ENCODE measurements at regions not wholly inside any gene's neighbourhood (a gene's known extent, or its start where the extent isn't known, plus 50 kb on each side); places are given as distances from the start of the nearest gene placed in this dataset.

- Histone ChIP-seq H3K27me3 (replicated peaks; ENCODE audit: insufficient read depth) (no peaks in the 10 kb centered on the region), H3K4me3 (no peak overlapping the region), H3K9me3 (no peaks in the 10 kb centered on the region), H3K36me3 (no peaks in the 10 kb centered on the region), H3K4me1 (ENCODE audit: control insufficient read depth in 1 of 2, low read depth in 2 of 2) (peaks cover 0 to 4% of the 10 kb centered on the region in 2 donors), H3K27ac (no peak overlapping the region)
- no peak for TF ChIP-seq CTCF (IDR thresholded peaks at IDR 0.05)
- ATAC-seq (ENCODE audit: insufficient number of reproducible peaks, low FRiP score, low read depth) (no peak), DNase-seq (ENCODE audit: low spot score) (no peak)
Measured at GRCh38 chr7:17689361-17689902, 250.9 kb downstream of the SNX13 start.

GRCh38 chr7:17690030-17690429 is 250.3 kb downstream of the SNX13 start:
- Histone ChIP-seq H3K4me1 (ENCODE audit: control insufficient read depth in 1 of 2, low read depth in 2 of 2) (peaks cover 0 to 4% of the 10 kb centered on the region in 2 donors), H3K9me3 (no peaks in the 10 kb centered on the region), H3K27ac (no peak overlapping the region), H3K36me3 (no peaks in the 10 kb centered on the region), H3K27me3 (replicated peaks; ENCODE audit: insufficient read depth) (no peaks in the 10 kb centered on the region), H3K4me3 (no peak overlapping the region)
- TF ChIP-seq CTCF (IDR thresholded peaks at IDR 0.05) = no peak
- ATAC-seq (ENCODE audit: insufficient number of reproducible peaks, low FRiP score, low read depth) (no peak), DNase-seq (ENCODE audit: low spot score) (no peak)

GRCh38 chr7:17696422-17696821 is 243.9 kb downstream of the SNX13 start:
- no peak for TF ChIP-seq CTCF (IDR thresholded peaks at IDR 0.05)
- no peak for ATAC-seq (ENCODE audit: insufficient number of reproducible peaks, low FRiP score, low read depth)
- no peak overlapping the region for H3K4me3 ChIP-seq
- DNase-seq (ENCODE audit: low spot score) = no peak
- no peaks in the 10 kb centered on the region for H3K4me1 ChIP-seq (ENCODE audit: control insufficient read depth in 1 of 2, low read depth in 2 of 2)
- H3K36me3 ChIP-seq = no peaks in the 10 kb centered on the region
- H3K27ac ChIP-seq = no peak overlapping the region
- no peaks in the 10 kb centered on the region for H3K27me3 ChIP-seq (replicated peaks; ENCODE audit: insufficient read depth)
- H3K9me3 ChIP-seq = peaks cover 21% of the 10 kb centered on the region

- DNase-seq (ENCODE audit: low spot score) (no peak), ATAC-seq (ENCODE audit: insufficient number of reproducible peaks, low FRiP score, low read depth) (no peak)
- no peak overlapping the region for H3K4me3 ChIP-seq
- H3K4me1 ChIP-seq (ENCODE audit: control insufficient read depth in 1 of 2, low read depth in 2 of 2) = no peaks in the 10 kb centered on the region
- no peaks in the 10 kb centered on the region for H3K36me3 ChIP-seq
- no peak for TF ChIP-seq CTCF (IDR thresholded peaks at IDR 0.05)
- no peaks in the 10 kb centered on the region for H3K27me3 ChIP-seq (replicated peaks; ENCODE audit: insufficient read depth)
- H3K9me3 ChIP-seq = peaks cover 21% of the 10 kb centered on the region
- H3K27ac ChIP-seq = no peak overlapping the region
Measured at GRCh38 chr7:17697128-17697881, 243.0 kb downstream of the SNX13 start.

- TF ChIP-seq CTCF (IDR thresholded peaks at IDR 0.05) = no peak
- H3K27ac ChIP-seq = no peak overlapping the region
- ATAC-seq (ENCODE audit: insufficient number of reproducible peaks, low FRiP score, low read depth) = no peak
- no peak overlapping the region for H3K4me3 ChIP-seq
- peaks cover 21% of the 10 kb centered on the region for H3K9me3 ChIP-seq
- no peaks in the 10 kb centered on the region for H3K27me3 ChIP-seq (replicated peaks; ENCODE audit: insufficient read depth)
- DNase-seq (ENCODE audit: low spot score) = no peak
- no peaks in the 10 kb centered on the region for H3K36me3 ChIP-seq
- no peaks in the 10 kb centered on the region for H3K4me1 ChIP-seq (ENCODE audit: control insufficient read depth in 1 of 2, low read depth in 2 of 2)
Measured at GRCh38 chr7:17699696-17700095, 240.6 kb downstream of the SNX13 start.
